PC-9 (cell line): ENCODE measurements at regions not wholly inside any gene's neighbourhood (a gene's known extent, or its start where the extent isn't known, plus 50 kb on each side); places are given as distances from the start of the nearest gene placed in this dataset.
"Not testable (repeated sequence)": the region's sequence is repeated elsewhere in the genome, so short reads cannot be mapped to it uniquely, and the experiment has no call there.

ENCODE experiments used
- BruUV-seq: library from RNA; stranded (reverse); fragments of 400-500 nt; replicated peaks from 2 replicates; lab custom pipeline; 2021; lab: Mats Ljungman, UMichigan
- CTCF ChIA-PET: fragments of 300-600 bp; sonication (Branson Sonifier 250); formaldehyde crosslinking; loops from one replicate; lab custom pipeline; 2022; ENCODE audit warnings: antibody characterized with exemption; lab: Charles Lee
- POLR2A ChIA-PET: fragments of 300-600 bp; sonication (Branson Sonifier 250); formaldehyde crosslinking; loops from one replicate; lab custom pipeline; 2022; ENCODE audit warnings: antibody characterized with exemption; ENCODE audit not compliant: unreplicated experiment; lab: Charles Lee
- DNase-seq, 2 experiments: peaks; one replicate each; pipeline versions ENCODE4 v3.0.0 to v3.0.0-alpha.2; 2015 to 2022; ENCODE audit warnings: mixed read lengths in 1 of 2
- H2AFZ ChIP-seq: fragments of 200-600 bp; sonication (generic); 2 replicates; pipeline ENCODE4 v1.8.1; 2017; ENCODE audit warnings: antibody characterized with exemption
- H3F3A ChIP-seq: fragments of 200-600 bp; sonication (generic); 2 replicates; pipeline ENCODE4 v1.8.1; 2017; ENCODE audit warnings: antibody characterized with exemption, mild to moderate bottlenecking, low read depth; ENCODE audit not compliant: insufficient read depth
- H3K27ac ChIP-seq: fragments of 200-600 bp; sonication (generic); 2 replicates; pipeline ENCODE4 v1.6.1; 2016; ENCODE audit warnings: mixed run types
- H3K27me3 ChIP-seq: fragments of 200-600 bp; sonication (generic); 2 replicates; pipeline ENCODE4 v1.6.1; 2016; ENCODE audit warnings: low read depth, mixed run types; ENCODE audit not compliant: insufficient read depth
- H3K36me3 ChIP-seq: fragments of 200-600 bp; sonication (generic); 2 replicates; pipeline ENCODE4 v1.6.1; 2016; ENCODE audit warnings: low read depth, mixed run types
- H3K4me1 ChIP-seq: fragments of 200-600 bp; sonication (generic); replicated peaks from 2 replicates; pipeline ENCODE4 v1.6.1; 2016; ENCODE audit warnings: mixed run types; ENCODE audit not compliant: insufficient read depth
- H3K4me2 ChIP-seq: fragments of 200-600 bp; sonication (generic); 2 replicates; pipeline ENCODE4 v1.6.1; 2017; ENCODE audit warnings: mixed run types
- H3K4me3 ChIP-seq: fragments of 200-600 bp; sonication (generic); 2 replicates; pipeline ENCODE4 v1.6.1; 2016; ENCODE audit warnings: mixed run types
- H3K79me2 ChIP-seq: fragments of 200-600 bp; sonication (generic); 2 replicates; pipeline ENCODE4 v1.6.1; 2017; ENCODE audit warnings: low read depth, mixed run types
- H3K9me2 ChIP-seq: fragments of 200-600 bp; sonication (generic); 2 replicates; pipeline ENCODE4 v1.8.1; 2017; ENCODE audit warnings: mild to moderate bottlenecking; ENCODE audit not compliant: insufficient read depth
- H3K9me3 ChIP-seq: fragments of 200-600 bp; sonication (generic); 2 replicates; pipeline ENCODE4 v1.8.1; 2016; ENCODE audit warnings: low read depth; ENCODE audit not compliant: insufficient read depth
- H4K20me1 ChIP-seq: fragments of 200-600 bp; sonication (generic); 2 replicates; pipeline ENCODE4 v1.8.1; 2017; ENCODE audit not compliant: insufficient read depth
- EZH2 ChIP-seq: fragments of 200-600 bp; sonication (generic); IDR thresholded peaks from 2 replicates; pipeline ENCODE4 v1.8.0; 2017; ENCODE audit warnings: antibody characterized with exemption, low read depth
- intact Hi-C: fragments of 100-400 bp; cut with micrococcal nuclease; formaldehyde crosslinking; loops from one replicate; pipeline ENCODE4 v1.10.0; 2022; ENCODE audit not compliant: unreplicated experiment
- TF ChIP-seq, protein P1 (sequence below): fragments of 200-600 bp; sonication (generic); conservative IDR thresholded peaks from 2 replicates; pipeline ENCODE4 v1.6.1; 2017; ENCODE audit warnings: mixed run types, antibody characterized with exemption, mild to moderate bottlenecking, moderate library complexity

GRCh38 chr6:169858293-169858934 lies 107.0 kb downstream of the ERMARD start:
- H3K4me3 ChIP-seq, result no peak overlapping the region
- no peak for TF ChIP-seq EZH2
- TF ChIP-seq, protein P1, sequence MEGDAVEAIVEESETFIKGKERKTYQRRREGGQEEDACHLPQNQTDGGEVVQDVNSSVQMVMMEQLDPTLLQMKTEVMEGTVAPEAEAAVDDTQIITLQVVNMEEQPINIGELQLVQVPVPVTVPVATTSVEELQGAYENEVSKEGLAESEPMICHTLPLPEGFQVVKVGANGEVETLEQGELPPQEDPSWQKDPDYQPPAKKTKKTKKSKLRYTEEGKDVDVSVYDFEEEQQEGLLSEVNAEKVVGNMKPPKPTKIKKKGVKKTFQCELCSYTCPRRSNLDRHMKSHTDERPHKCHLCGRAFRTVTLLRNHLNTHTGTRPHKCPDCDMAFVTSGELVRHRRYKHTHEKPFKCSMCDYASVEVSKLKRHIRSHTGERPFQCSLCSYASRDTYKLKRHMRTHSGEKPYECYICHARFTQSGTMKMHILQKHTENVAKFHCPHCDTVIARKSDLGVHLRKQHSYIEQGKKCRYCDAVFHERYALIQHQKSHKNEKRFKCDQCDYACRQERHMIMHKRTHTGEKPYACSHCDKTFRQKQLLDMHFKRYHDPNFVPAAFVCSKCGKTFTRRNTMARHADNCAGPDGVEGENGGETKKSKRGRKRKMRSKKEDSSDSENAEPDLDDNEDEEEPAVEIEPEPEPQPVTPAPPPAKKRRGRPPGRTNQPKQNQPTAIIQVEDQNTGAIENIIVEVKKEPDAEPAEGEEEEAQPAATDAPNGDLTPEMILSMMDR, result no peak
- no peak for DNase-seq
- no peaks in the 10 kb centered on the region for H3K4me1 ChIP-seq
- ChIA-PET CTCF (no interaction called here), POLR2A (no interaction called here)
- no peaks in the 10 kb centered on the region for H4K20me1 ChIP-seq
- H3F3A ChIP-seq, result no peaks in the 10 kb centered on the region
- no peaks in the 10 kb centered on the region for H3K9me2 ChIP-seq
- H3K27ac ChIP-seq, result no peak overlapping the region
- H3K36me3 ChIP-seq, result no peaks in the 10 kb centered on the region
- no peaks in the 10 kb centered on the region for H3K9me3 ChIP-seq
- H3K79me2 ChIP-seq, result no peaks in the 10 kb centered on the region
- intact Hi-C loops, result no loop called here
- no peak overlapping the region for H2AFZ ChIP-seq
- H3K27me3 ChIP-seq, result peaks cover 85% of the 10 kb centered on the region
- no peak overlapping the region for H3K4me2 ChIP-seq
- no TSS peak for BruUV-seq

DNA sequence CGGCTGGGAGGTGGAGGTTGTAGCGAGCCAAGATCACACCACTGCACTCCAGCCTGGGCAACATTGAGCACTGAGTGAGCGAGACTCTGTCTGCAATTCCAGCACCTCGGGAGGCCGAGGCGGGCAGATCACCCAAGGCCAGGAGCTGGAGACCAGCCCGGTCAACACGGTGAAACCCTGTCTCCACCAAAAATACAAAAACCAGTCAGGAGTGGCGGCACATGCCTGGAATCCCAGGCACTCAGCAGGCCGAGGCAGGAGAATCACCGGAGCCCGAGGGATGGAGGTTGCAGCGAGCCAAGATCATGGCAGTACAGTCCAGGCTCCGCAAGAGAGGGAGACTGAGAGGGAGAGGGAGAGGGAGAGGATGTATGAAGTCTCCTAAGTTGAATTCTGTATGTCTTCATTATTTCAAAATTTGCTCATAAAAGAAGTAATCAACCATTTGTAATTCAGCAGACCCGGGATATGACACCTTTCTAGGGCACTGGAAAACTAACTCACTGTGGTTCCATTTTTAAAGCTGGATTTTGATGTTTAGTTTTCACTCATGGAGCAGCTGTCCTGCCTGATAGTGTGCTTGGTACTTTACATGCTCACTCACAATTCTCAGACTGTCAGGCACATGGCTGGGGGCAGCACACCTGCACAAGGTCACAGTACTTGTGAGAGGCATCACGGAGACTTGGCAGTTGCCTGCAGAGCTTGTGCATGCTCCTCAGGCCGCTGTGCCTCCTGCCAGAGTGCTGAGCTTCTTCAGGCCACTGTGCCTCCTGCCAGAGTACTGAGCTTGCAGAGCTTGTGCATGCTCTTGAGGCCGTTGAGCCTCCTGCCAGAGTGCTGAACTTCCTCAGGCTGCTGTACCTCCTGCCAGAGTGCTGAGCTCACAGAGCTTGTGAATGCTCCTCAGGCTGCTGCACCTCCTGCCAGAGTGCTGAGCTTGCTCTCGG lies 106.2 kb downstream of the ERMARD start:
- intact Hi-C loops, result no loop called here
- CTCF ChIA-PET, result no interaction called here
- peaks cover 88% of the 10 kb centered on the region for H3K27me3 ChIP-seq

GRCh38 chr6:169856442-169857342 lies 105.3 kb downstream of the ERMARD start:
- BruUV-seq, H3K4me2 ChIP-seq, H3K9me3 ChIP-seq, CTCF ChIA-PET, H3K36me3 ChIP-seq, H3K27ac ChIP-seq, DNase-seq, H4K20me1 ChIP-seq, H2AFZ ChIP-seq, H3K9me2 ChIP-seq, H3K79me2 ChIP-seq, H3K4me1 ChIP-seq, POLR2A ChIA-PET, H3K4me3 ChIP-seq, intact Hi-C loops, H3F3A ChIP-seq: not testable (repeated sequence)
- peaks cover 88% of the 10 kb centered on the region for H3K27me3 ChIP-seq

More for the DNA sequence above, 106.2 kb downstream of the ERMARD start:
- POLR2A ChIA-PET, result no interaction called here
- Histone ChIP-seq H3K4me1 (no peaks in the 10 kb centered on the region), H3K9me3 (no peaks in the 10 kb centered on the region), H3K4me2 (no peak overlapping the region), H3K79me2 (no peaks in the 10 kb centered on the region), H3K36me3 (no peaks in the 10 kb centered on the region), H3F3A (no peaks in the 10 kb centered on the region), H3K4me3 (no peak overlapping the region), H3K9me2 (no peaks in the 10 kb centered on the region), H3K27ac (no peak overlapping the region), H2AFZ (no peak overlapping the region), H4K20me1 (no peaks in the 10 kb centered on the region)
- TF ChIP-seq EZH2, result no peak
- TF ChIP-seq, protein P1, result no peak
- DNase-seq, result no peak
- BruUV-seq, result no TSS peak
